Heart left ventricle (tissue), 13 donors: ENCODE measurements at regions not wholly inside any gene's neighbourhood (a gene's known extent, or its start where the extent isn't known, plus 50 kb on each side); places are given as distances from the start of the nearest gene placed in this dataset.

Experiments used
- POLR2A ChIP-seq, 2 donors: fragments of 450-650 bp; IDR thresholded peaks; one replicate each; pipeline ENCODE4 v1.6.1; 2017; ENCODE audit warnings: antibody characterized with exemption in 2 of 2, mild to moderate bottlenecking in 2 of 2, moderate library complexity in 2 of 2
- TF ChIP-seq, protein P1 (sequence below), 12 donors: fragments of 200-600 bp; sonication (generic) in 4 of 12; IDR thresholded peaks; one replicate each; pipeline versions ENCODE4 v1.5.0 to v1.8.0; 2018 to 2022; ENCODE audit warnings: antibody characterized with exemption in 12 of 12, mild to moderate bottlenecking in 5 of 12
- donor health status: ischemic (EF 13 %, LVEDD 7.1; RV severe dilation, severe dysfunction).
- donor health status: DM: no; HTN: yes; CAD: no.
- donor health status: DM: no; HTN: no; CAD: no.
- donor health status: ischemic (EF 25% LVEDD 6.9; RV normal size, moderate dysfunction).
- donor health status: ischemic (EF 25% LVEDD 5.7; RV mildly dilated, moderate dysfunction).
- donor health status: ischemic (EF 35%, LVEDD 5.7; RV mildly dilated, moderate dysfunction).
- donor health status: nonischemic (EF 11% LVEDD 7.7; RV severe dilation, severe dysfunction).
- donor health status: DM: yes; HTN: yes; CAD: no.
- donor health status: PGD.
- donor health status: ischemic (EF 29% LVEDD 5.4; RV normal size, mild dysfunction).
- donor health status: nonischemic (EF 23%, LVEDD 6.1; RV moderate dilation, normal function).

DNA sequence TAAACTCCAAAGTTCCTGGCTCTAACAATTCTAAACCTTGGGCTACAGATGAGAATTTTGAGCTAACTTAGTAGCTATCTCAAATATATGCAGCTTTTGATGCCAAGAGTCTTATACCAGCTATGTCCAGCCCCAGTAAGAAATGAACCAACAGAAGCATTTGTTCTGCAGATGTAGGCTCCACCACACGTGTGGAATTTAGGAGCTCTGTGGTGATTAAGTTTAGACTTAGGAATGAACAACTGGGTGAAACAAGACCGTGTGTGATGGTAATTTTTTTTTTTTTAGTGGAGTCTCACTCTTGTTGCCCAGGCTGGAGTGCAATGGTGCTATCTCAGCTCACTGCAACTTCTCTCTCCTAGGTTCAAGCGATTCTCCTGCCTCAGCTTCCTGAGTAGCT, 179.7 kb downstream of the ANKRD30B start:
- TF ChIP-seq, protein P1, sequence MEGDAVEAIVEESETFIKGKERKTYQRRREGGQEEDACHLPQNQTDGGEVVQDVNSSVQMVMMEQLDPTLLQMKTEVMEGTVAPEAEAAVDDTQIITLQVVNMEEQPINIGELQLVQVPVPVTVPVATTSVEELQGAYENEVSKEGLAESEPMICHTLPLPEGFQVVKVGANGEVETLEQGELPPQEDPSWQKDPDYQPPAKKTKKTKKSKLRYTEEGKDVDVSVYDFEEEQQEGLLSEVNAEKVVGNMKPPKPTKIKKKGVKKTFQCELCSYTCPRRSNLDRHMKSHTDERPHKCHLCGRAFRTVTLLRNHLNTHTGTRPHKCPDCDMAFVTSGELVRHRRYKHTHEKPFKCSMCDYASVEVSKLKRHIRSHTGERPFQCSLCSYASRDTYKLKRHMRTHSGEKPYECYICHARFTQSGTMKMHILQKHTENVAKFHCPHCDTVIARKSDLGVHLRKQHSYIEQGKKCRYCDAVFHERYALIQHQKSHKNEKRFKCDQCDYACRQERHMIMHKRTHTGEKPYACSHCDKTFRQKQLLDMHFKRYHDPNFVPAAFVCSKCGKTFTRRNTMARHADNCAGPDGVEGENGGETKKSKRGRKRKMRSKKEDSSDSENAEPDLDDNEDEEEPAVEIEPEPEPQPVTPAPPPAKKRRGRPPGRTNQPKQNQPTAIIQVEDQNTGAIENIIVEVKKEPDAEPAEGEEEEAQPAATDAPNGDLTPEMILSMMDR (IDR thresholded peaks at IDR 0.05), result no peak
- TF ChIP-seq POLR2A (IDR thresholded peaks at IDR 0.05), result no peak
